Neural cell (in vitro differentiated cells): ENCODE measurements at regions not wholly inside any gene's neighbourhood (a gene's known extent, or its start where the extent isn't known, plus 50 kb on each side); places are given as distances from the start of the nearest gene placed in this dataset.

Experiments
- CTCF ChIP-seq: fragments of 450-650 bp; IDR thresholded peaks from 2 replicates; pipeline ENCODE4 v1.5.1; 2014; ENCODE audit warnings: antibody characterized with exemption, mild to moderate bottlenecking, moderate library complexity; ENCODE audit not compliant: poor library complexity, severe bottlenecking
- EP300 ChIP-seq: fragments of 450-650 bp; conservative IDR thresholded peaks from 2 replicates; pipeline ENCODE4 v1.6.1; 2014; ENCODE audit warnings: antibody characterized with exemption, mild to moderate bottlenecking, moderate library complexity; ENCODE audit not compliant: poor library complexity, severe bottlenecking
- EZH2 ChIP-seq: fragments of 200-600, 300-800 bp; shearing (Covaris generic), sonication (generic); IDR thresholded peaks from 2 replicates; pipeline ENCODE4 v1.6.1; 2014; ENCODE audit warnings: antibody characterized with exemption, low read length, borderline replicate concordance, mild to moderate bottlenecking; ENCODE audit not compliant: insufficient read depth, poor library complexity, severe bottlenecking
- MXI1 ChIP-seq: fragments of 450-650 bp; conservative IDR thresholded peaks from 2 replicates; pipeline ENCODE4 v1.6.1; 2014; ENCODE audit warnings: antibody characterized with exemption, mild to moderate bottlenecking; ENCODE audit not compliant: poor library complexity, severe bottlenecking
- POLR2AphosphoS5 ChIP-seq: IDR thresholded peaks from 2 replicates; pipeline ENCODE4 v1.6.1; 2012
- RAD21 ChIP-seq: fragments of 450-650 bp; conservative IDR thresholded peaks from 2 replicates; pipeline ENCODE4 v1.6.1; 2014; ENCODE audit warnings: antibody characterized with exemption, mild to moderate bottlenecking, moderate library complexity
- REST ChIP-seq: IDR thresholded peaks from 2 replicates; pipeline ENCODE4 v1.6.1; 2012; ENCODE audit warnings: borderline replicate concordance
- SMC3 ChIP-seq: fragments of 450-650 bp; conservative IDR thresholded peaks from 2 replicates; pipeline ENCODE4 v1.6.1; 2014; ENCODE audit warnings: antibody characterized with exemption, mild to moderate bottlenecking, moderate library complexity; ENCODE audit not compliant: poor library complexity
- TAF1 ChIP-seq: IDR thresholded peaks from 2 replicates; pipeline ENCODE4 v1.6.1; 2012; ENCODE audit warnings: low read depth

GRCh38 chr6:148612043-148612442, 134.8 kb upstream of the UST start:
- TF ChIP-seq CTCF (no peak), EZH2 (no peak), TAF1 (no peak), REST (no peak), SMC3 (no peak), POLR2AphosphoS5 (no peak), EP300 (no peak), RAD21 (no peak), MXI1 (no peak)
